NCI-H1105 treated with DMSO at 0.1 percent for 48 hours (cell line): ENCODE measurements at regions not wholly inside any gene's neighbourhood (a gene's known extent, or its start where the extent isn't known, plus 50 kb on each side); places are given as distances from the start of the nearest gene placed in this dataset.

Source experiments
- DNase-seq: peaks from one replicate; lab custom pipeline; 2025; lab: John Stamatoyannopoulos, UW

DNA sequence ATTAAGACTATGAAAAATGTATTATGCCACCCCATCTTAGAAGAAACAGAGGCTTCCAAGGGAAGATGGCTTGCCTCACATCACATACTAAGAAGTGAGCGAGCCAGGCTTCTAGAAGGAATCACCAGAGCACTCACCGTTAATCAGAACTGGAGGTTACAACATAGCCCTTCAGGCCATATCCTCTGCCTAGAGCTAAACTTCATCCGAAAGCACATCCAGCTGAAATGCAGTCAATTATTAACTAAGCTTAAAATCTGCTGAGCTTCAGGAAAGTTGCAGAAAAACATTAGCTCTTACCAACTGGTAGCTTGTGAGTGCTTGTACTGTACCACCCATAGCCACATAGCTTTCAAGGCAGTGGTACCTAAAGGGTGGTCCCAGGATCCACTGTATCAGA, 483.2 kb downstream of the TBL1XR1 start:
- DNase-seq = no peak

DNA sequence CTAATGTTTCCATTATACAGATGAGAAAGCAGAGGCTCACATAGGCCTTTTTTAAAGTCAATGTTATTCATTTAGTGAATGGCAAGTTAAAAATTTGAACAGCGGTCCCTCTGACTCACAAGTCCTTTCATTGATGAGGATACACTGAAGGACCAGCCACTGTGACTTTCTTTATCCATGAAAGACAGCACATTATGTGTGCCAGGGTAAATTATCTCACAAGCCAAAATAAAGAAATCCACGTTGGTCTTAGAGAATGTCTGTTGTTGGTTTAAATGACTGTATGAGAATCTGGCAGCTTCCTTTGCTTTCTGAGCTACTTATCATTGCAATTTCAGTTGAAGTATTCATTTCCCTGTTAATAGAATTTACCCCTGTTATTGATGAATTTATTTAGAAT, 485.1 kb downstream of the TBL1XR1 start:
- no peak for DNase-seq

DNA sequence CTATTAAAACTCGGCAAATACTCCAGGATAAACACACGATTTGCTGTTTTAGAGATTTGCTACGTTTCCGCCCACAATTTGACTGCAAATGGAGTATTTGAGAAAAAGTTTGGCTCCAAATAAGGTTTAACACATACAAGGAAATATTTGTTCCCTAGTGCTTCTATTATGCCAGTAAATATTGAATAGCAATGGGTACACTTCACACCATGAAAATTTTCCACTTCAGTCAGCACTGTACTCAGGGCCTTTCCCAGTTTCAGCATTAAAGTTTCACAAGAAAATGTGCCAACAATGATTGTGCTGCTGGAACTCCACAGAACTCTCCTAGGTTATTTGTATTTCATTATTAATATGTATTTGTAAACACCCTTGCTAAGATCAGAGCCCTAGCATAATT, 498.0 kb downstream of the TBL1XR1 start:
- no peak for DNase-seq

DNA sequence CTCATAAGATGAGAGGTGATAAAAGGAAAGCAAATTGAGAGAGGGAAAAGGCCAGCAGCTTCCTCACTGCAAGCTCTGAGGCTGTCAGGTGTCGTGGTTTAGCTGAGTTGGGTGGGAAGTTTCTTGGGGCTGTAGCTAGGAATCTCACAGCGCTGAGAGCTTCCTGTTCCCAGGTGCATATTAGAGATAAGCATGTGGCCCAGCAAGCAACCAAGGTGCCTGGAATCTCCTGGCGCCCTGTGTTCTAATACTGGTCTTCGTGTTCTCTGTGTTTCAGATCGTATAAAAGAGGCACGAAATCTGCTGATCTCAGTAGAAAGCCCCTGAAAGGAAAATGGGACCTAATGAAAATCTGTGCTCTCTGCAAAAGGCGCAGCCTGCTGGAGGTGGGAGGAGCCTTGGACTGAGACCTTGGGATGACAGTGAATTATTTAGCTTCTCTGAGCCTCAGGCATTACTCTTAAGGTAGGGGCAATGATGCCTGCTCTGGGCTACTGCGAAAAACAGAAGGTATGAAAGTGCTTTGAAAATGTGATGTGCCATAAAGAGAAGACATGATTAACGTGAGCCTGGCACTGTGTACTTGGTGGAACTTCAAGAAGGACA, 499.9 kb downstream of the TBL1XR1 start:
- DNase-seq = no peak

DNA sequence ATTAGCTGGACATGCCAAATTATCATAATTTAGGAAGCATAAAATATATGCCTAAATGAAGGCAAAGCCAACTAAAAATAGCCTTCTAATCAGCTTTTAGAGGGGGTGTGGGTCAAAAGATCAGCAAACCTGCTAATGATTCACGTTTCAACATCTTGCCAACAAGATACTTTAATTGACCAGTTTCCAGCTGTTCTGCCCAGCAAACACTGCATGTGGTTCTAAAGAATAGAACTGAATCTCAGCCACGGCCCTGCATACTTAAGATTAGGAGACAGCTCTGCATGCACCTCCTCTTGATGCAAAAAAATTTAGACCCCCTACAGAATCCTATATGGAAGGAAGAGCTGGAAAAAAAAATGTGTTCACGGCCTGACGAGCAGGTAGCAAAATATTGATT, 500.5 kb downstream of the TBL1XR1 start:
- DNase-seq = peak; percentile 9

DNA sequence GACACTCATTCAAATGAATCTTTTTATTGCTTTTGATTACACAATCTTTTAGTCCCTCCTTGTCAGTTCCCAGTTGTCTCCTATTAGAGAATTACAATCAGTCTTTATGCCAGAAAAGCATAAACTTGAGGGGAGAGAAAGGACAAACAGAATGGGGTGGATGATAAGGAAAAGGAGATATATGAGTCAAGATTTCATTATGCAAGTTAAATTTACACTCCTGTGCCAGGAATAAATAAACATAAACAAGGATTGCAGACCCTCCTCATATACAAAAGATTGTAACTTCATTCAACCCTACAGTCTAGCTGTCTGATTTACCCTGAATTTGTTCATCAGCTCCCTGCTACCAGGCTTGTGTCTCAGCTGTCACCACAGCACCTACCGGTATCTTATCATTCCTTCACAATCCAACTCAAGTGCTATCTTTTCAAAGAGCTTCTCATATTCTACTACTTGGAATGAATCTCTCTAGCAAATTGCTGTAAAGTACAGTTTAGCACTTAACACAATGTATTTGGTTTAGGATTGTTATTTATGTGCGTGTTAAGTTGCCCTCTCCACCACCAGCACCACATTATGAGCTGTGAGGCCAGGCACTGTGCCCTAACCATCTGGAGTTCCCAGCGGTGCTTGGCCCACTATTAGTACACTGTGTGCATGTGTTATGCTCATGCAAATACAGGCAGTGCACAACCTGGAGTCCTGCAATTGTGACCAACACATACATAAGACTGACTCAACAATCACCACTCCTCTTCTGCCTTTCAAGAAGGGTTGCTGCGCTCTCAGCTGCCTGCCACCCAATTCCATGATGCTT, 504.1 kb downstream of the TBL1XR1 start:
- DNase-seq = no peak

DNA sequence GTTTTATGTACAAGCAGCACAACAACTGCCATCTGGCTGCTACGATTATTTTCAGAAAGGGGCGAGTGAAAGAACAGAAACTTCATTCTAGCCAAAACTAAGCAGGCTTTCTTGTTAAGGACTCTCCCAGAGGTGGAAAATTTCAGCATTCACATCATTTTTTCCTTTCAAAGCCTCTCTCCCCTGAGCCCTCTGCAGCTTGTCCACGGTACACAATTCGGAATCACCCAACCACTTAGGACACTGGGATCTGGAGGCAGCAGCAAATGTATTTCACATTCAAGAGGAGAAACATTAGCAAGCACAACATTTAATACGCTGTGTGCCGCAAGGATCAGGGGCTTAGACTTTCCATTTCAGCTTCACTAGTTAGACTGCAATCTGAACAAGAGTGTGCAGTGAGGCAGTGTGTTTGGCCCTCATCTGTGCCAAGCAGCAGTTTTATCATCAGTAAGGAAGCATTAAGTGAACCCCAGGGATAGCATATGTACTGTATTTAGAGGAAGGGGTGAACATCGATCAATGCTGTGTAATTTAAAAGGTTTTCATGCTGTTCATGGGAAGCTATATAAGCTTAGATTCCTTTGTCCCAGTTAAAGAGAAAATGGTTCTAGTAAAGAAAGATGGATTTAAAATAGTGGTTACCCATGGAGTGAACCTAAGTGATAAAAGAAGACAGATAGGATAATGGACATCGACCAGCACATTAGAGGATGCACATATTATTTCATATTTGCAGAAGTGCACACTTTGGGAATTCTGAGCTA, 504.9 kb downstream of the TBL1XR1 start:
- no peak for DNase-seq

DNA sequence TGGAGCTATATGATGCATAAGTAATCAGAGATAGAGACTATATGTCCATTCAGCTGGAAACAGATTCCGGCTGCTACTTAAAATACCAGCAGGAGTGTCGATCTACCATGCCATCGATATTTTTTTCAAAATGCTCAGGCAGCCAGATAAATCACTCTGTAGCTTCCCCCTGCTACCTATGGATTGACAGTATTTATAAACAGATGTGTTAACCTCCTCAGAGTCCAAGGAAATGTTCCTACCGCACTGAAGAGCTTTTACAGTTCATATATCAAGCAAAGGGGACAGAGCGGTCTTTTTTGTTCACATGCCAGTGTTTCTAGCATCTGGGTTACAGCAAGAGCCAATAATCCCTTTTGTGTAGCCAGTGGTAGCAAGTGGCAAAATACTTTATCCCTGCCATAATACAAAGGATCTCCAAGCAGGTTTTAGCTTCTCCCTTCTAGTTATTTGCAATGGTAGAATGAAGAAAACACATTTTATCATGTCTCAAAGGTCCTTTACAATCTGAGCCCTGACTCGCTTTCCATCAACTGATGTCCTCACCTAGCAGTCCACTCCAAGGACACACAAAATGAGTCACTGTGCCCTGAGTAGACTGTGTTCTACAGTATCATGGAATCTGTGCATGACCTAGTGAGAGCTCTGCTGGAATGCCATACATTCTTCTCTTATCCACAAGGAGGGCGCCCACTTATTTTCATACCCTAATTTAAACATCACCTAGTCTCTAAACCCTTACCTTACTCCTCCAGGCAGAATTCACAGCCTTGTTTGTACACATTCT, 507.0 kb downstream of the TBL1XR1 start:
- DNase-seq = no peak

DNA sequence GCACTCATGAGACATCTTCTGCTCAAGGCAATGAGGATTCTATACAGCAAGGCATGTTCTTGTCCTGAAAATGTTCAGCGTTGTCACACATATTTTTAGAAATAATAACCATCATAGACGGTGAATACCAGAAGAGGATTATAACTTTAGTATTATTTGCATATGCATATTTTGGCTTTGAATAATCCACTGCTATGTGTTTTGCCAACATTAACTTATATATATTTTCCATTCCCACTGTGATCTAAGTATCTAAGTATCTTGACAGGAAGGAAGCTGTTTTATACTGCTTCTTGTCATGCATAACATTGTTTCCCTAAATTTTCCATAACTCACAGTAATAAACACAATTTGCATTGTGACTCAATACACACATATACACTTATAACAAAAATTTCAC, 509.5 kb downstream of the TBL1XR1 start:
- no peak for DNase-seq

DNA sequence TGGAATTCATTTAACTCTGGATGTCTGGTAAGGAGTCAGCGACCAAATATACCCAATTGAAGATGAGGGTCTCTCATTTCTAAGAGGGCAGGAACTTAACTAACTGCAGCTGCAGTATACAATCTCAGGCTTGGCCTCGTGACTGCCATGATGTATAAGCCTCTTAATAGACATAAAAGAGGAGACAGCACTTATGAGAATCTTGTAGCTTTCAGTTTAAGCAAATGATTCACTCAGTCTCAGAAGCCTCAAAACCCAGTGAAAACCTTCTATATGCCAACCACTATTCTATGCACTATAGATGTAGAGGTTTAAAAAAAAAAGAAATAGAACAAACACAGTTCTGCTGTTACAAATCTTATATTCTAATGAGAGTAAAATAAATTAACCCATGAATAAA, 513.9 kb downstream of the TBL1XR1 start:
- DNase-seq = no peak

DNA sequence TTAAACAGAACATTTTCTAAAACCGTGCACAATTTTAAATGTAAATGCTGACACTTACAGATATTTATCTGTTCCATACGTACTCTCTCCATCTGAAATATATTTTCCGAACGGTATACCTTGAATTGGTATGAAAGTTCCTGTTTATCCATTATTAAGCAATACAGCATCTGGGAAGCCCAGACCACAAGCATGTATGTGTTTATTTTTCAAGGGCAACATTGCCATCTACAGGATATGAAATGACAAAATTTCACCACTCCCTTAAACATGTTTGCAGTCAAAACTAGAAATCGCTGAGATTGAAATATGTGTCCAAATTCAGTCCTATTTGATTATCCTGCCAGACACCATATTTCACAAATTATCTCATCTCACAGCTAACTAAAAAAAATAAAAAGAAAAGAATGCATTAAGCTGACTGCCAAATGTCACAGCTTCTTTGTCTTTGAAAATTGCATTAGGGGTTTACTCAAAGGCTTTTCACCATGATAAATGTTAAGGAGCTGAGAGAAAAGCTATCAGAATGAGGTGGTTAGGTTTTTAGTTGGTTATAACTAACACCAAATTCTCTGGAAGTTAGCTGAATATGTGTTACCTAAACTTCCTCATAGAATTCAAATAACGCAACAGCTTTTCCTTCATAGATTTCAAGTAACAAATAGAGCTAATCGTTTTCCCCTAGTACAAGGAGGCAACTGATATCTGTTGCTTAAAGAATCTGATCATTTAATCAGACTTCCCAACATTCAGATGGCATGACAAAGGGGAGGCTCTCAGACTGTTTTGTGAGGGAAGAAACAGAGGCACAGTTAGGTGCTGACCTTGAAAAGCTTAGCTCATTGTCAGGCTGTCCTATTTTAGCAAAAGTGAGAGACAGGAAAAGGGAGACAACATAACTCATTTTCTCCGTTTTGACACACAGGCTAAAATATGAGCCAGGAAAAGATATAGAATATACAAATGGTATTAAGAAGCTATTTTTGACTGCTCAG, 533.1 kb downstream of the TBL1XR1 start:
- DNase-seq = peak; percentile 91

DNA sequence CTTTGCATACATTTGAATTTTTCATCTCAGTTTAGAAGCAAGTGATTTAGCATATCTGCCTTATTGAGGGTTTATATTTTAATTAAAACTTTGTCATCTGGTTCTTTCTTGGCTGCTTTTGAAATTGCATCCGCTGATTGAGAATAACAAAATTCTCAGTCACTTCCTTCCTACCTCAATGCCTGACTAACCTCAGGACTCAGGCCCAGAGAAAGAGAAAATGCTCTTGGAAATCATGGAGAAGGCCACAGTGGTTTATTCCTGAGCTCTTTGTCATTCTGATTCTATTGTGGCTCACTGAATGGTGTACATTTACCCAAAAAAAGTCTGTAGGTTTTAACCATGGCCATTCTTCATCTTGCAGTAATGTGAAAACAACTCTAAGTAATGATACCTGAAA, 533.9 kb downstream of the TBL1XR1 start:
- DNase-seq = no peak

DNA sequence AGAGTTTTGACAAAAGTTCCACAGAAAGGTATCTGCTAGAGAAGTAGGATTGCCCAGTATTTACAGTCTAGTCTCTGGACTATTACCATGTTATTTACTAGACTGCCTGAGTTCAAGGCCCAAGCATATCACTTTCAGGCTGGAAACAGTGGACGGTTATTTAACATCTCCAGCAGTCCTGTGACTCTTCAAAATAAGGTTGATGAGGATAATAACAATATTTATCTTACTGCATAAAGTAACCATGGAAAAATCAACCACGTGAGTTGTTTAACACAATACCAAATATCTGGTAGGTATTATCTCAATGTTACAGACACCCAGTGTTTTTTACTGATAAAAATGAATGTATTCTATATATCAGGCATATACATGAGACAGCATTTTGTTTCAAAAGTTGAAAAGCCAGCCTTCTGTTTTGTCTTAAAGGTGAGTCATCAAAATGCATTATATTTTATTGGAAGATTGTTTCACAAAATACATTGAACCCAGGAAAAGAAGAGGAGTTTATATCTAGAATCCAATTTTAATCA, 535.8 kb downstream of the TBL1XR1 start:
- no peak for DNase-seq

DNA sequence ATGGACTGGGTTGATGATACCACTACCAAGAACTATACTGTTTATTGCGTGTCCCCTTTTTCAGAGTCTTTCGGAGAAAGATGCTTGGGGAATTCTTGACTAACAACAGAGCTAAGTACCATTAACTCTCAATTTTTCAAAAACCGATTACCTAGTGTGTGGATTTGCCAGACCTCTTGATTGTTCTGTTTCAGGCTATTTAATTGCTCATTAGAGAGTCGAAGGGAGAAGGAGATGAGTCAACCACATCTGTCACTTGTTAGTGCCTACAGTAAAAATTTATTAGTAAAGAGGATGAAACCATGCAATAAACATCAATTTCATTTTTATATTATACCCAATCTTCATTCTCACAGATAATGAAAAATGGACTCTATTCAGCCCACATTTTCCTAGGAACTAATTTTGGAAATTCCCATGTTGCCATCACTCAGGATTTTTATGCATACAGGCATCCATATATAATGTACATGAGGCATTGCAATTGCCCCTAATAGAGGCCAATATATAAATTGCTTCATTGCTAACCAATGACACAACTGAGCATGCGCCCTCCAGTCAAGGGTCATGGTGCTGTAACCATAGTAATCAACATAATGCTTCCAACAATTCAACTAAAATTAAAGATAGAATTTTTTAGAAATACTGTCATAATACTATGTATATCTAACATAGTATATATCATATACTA, 541.7 kb downstream of the TBL1XR1 start:
- DNase-seq = no peak

DNA sequence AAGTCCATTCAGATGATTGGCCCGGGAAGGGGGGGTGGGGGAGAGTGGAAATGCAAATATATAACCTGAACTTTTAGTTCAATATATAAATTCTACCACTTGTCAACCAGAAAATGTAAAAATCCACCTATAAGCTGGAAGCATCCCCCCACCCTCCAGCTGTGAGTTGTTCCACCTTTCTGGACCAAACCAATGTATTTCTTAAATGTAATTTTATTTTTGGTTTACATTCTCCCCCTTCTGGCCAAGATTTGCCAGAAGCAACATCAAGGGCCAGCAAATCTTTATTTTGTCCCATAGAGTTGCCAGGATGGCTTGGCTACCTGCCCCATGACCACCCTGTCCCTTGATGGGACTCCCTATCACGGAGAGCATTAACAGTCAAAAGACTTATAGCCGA, 545.7 kb downstream of the TBL1XR1 start:
- no peak for DNase-seq

DNA sequence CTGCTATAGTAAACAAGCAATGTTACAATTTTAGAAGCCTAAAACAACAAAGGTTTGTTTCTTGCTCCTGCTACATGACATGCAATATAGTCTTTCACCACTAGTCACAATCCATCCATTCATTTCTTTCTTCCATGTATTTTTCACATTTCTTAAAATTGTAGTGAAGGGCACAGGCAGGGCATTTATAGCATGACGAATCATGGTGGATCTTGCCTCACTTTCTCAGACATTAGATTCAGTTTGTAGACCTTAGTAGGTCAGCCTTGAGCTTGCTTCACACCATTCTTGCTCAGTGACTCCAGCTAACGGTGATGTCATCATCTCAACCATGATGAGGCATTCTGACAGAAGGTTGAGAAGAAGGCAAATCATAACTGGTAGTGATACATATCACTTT, 546.8 kb downstream of the TBL1XR1 start:
- DNase-seq = no peak

DNA sequence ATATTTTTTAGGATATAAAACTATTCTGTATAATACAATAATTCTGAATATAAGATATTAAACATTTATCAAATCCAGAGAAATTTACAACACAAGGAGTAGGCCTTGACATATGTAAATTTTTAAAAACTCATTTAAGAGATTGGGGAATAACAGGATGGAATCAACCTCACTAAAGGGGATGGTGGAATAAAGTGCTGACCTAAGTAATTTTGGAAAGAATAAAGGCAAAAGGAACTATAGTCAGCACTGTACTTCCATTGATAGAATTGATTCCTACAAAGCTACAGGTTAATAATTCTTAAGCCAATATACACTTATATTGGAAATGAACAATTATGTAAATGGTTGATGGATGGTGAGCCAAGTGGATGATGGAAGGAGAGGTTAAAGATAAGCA, 549.3 kb downstream of the TBL1XR1 start:
- DNase-seq = no peak

DNA sequence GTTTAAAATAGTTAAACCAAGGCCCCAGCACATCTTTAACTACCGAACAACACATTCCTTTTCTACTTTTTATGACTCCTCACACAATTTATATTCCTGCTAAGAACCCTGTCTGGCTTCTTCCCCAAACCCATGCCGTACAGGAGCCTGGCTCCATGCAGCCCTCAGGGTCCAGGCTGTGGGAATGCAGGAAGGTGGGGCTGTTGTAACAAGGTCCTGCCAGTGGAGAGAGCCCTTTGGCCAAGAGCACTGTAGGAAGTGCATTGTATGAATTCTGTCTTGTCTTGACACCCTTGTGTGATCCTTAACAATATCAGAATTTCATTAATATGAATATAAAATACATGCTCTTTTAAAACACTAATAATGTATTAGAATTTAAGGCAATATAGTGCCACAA, 563.8 kb downstream of the TBL1XR1 start:
- no peak for DNase-seq

DNA sequence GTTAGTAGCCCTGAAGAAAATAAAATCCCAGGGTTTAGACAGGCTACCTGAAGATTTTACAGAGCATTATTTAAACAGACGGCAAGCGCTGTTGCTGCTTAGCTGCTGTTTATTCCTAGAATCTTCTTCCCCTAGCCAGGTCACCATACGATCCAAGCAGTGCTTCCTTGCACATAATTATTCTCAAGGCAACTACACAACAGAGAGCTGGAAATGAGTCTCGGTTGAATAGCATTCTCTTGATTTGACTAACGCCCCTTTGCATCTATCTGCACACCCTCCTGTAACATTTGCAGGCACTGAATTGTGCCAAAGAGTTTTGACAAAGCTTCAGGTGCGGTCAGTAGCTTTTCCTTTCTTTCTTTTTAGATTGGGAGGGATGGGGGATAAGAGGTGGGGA, 564.4 kb downstream of the TBL1XR1 start:
- no peak for DNase-seq

DNA sequence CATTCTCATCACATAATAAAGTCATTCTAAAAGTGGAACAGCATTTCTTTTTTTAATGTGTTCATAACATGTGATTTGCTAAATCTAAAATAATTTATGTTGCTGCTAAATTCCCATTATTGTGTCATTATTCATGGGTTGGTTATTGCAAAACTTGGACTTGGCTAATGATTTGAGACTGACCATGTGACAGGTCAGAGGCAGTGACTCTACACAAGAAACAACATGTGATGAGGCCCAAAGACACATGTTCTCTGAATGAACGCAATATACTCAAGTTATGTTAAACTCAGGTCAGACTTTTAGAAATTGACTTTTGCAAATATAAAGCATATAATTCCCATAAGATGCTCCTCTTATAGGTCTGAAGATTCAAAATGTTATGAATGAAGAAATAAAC, 566.1 kb downstream of the TBL1XR1 start:
- no peak for DNase-seq
